ENCODE measurements at regions not wholly inside any gene's neighbourhood (a gene's known extent, or its start where the extent isn't known, plus 50 kb on each side); places are given as distances from the start of the nearest gene placed in this dataset.
"Not testable (repeated sequence)": the region's sequence is repeated elsewhere in the genome, so short reads cannot be mapped to it uniquely, and the experiment has no call there.

DNA sequence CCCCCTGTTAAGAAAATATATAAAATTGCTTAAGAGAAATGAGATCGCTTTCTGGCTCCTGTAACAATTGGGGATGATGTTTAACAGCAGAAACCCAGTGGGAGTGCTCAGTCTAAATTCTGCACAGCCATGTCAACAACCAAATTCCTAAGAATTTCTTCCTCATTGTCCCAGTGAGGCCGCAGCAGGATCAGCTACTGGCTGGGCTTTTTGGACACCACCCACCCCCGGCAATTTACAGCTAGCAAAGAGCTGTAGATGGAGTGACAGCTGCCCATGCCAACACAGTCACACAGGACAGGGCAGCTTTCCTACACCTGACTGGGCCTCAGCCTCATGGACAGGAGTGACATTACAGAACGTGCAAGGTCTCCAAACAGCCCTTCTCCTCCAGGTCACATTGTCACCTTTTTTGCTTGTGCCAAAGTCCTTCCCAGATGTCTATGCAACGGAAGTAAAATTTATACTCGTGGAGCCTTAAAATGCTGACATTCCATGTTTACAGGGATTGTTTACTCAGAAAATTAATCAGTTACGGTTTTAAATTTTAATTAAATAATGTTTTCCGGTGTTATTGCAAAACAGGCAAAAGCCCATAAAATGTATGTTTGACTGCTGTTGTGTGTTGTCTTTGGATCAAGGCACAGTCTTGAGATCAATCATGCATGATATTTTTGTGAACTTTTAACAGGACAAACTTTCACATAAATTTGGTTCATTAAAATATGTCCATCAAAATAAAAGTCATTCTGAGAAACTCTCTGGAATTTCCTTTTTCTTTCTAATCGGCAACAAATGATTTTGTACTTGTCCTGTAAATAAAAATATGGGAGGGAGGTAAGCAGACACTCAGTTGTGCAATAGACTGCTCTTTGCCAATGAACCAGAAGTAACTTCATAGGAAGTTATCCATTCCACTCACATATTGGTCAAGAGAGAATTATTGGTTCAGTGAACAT lies 943.2 kb downstream of the MCTP2 start:
- no peak for DNase-seq (ENCODE audit: low read depth in 2 of 2)

DNA sequence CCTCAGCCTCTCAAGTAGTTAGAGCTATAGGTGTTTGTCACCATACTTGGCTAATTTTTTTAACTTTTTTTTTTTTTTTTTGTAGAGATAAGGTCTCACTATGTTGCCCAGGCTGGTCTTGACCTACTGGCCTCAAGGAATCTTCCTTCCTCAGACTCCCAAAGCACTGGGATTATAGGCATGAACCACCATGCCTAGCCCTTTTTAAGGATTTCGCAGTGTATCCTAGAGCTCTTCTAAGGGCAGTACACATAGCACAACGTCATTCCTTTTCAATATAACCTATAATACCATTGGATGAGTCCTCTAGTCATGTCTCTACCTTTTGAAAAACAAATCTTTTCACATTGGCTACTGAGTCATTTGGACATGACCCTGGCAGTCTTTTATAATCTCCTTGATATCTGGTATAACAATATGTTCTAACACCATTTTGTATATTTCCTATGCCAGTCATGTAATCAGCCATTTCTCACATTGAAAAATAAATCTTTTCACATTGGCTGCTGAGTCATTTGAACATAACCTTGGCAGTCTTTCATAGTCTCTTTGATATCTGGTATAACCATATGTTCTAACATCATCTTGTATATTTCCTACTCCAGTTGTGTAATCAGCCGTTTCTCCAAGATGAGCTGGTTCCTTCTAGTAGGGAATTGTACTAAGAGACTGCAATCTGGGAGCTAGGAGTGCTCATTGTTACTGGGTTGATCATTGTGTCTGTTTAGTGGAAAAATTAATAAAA lies 944.7 kb downstream of the MCTP2 start:
- no peak for DNase-seq (ENCODE audit: low read depth in 2 of 2)

DNA sequence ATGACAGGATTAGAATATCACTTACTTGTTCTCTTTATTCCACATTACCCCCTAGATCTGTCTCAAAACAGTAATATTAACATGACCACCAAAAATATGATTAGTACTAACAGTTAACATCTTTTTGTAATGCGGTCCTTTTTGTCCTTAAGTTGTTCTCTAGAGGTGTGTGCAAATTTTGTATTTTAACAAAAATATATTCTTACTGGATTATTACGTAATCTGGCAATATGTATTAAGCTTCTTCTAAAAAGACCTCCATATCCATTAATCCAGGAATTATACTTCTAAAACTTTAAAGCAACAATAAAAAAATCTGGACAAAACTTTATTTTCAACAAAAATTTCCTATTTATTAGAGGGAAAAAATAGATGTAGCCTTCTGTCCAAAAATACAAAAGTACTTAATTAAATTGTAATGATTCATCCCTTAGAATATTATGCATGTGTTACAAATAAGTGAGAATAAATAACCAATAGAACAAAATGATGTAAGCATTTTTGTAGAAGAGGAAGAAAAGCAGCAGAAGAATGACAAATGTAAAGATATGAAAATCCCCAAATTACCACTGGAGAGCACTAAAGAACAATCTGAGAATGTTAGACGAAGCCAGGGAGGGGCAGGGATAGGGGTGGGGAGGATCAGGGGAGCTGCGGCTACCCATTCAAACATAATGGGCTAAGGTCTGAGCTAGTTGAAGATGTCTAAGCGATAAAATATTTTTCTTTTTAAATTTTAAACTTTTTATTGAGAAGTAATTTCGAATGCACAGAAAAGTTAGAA lies 945.6 kb downstream of the MCTP2 start:
- no peak for DNase-seq (ENCODE audit: low read depth in 2 of 2)

DNA sequence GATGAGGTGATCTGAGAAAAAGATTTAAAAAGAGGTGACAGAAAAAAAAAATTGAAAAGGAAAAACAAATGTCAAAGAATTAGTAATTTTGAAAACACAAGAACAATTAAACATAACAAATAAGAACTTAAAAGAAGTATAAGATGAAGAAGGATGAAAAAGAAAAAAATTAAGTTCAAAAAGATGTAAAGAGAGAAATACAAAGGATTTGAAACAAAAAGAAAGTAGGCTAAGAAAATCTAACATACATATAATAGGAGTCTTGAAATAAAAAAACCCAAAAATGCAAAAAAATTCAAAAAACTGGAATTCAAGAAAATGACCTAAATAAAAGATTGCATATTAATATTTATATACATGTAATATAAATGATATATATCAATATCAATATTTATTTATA lies 949.2 kb downstream of the MCTP2 start:
- DNase-seq (ENCODE audit: low read depth in 2 of 2): no peak

DNA sequence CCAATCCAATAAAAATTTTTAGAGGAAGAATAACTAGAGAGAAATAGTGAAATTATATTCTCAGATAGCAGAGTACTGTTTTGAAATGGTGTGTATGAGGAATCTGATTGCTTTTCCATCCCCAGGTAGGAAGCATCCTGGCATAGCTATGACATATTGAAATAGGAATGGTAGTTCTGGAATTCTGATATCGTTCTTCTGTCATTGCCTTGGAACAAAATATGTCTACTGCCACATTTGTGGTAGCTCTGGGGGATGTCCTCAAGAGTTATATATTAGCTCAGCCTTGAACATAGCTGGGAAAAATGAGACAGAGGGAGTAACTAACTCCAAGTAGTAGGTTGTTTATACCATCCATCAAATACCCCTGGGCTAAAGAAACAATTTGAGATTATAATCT lies 950.7 kb downstream of the MCTP2 start:
- no peak for DNase-seq (ENCODE audit: low read depth in 2 of 2)

DNA sequence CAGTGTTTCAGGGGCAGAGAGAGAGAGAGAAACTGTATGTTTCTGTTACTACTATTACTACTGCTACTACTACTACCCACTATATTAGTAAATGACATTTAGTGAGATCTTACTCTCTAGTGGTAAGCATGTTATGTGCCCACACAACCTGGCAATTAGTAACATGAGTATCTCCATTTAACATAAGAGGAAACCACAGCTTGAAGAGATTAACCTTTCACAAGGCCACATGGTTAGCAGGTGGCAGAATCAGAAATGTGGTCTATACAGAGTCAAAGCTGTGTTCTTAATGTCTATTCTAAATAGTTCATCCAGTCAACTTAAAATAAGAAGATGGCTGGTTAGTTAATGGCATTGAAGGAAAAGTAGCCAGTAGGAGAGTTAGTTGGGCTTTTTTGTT lies 961.6 kb downstream of the MCTP2 start:
- DNase-seq (ENCODE audit: low read depth in 2 of 2): no peak

DNA sequence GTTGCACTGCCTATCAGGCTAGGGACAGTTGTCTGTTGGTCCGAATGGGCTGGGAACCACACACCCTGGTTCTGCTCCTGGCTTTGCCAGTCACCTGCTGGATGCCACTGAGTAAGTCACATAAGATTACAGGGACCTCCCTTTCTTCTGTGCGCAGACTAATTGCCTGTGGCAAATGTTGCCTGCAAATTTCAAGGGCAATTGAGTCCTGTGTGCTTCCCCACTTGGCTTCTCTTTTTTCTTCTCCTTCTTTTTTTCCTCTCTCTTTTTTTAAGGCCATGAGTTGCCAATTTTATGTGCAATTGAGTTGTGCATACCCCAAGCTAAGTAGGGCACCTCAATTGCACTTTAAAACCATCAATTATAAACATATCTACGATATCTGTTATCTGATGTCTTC lies 963.4 kb downstream of the MCTP2 start:
- no peak for DNase-seq (ENCODE audit: low read depth in 2 of 2)

DNA sequence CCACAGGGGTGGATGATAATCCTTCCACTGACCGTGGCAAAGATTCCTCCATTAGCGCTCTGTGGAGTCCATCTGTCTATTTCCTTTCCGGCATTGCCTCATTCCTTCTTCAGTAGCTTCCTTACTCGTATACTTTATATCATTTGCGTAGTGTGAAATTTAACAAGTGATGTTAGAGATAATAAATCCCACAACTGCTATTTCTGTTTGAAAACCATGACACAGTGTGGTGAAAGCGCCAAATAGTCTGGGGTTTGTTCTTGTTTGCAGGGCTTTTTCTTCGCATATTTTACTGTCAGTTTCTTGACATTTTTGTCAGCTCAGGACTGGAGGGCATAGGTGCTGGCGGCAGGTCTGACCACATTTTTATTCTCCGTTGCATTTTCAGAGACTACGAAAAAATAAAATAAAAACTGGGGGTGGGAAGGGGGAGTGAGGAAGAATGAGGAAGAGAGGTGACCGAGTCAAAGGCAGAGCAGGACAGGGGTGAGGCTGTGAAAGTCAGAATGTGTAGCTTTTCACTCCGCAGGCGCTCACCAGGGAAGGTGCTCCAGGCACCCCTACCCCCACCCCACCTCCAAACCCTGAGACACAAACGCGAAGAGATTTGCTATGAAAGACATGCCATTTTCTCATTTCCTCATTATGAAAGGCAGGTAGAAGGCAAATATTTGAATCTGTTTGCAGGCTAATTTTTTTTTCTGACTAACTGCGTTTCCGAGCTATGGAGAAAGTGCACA lies 965.0 kb downstream of the MCTP2 start:
- no peak for DNase-seq (ENCODE audit: low read depth in 2 of 2)

DNA sequence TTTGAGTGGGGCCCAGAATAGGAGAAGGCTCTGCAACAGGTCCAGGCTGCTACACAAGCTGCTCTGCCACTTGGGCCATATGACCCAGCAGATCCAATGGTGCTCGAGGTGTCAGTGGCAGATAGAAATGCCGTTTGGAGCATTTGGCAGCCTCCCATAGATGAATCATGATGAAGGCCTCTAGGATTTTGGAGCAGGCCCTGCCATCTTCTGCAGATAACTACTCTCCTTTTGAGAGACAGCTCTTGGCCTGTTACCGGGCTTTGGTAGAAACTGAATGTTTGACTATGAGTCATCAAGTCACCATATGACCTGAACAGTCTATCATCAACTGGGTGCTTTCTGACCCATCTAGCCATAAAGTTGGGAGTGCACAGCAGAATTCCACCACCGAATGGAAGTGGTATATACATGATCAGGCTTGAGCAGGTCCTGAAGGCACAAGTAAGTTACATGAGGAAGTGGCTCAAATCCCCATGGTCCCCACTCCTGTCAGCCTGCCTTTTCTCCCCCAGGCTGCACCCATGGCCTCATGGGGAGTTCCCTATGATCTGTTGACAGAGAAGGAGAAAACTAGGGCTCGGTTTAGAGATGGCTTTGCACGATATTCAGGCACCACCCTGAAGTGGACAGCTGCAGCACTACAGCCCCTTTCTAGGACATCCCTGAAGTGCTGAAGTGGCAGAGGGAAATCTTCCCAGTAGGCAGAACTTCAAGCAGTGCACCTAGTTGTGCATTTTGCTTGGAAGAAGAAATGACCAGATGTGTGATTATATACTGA lies 971.4 kb downstream of the MCTP2 start:
- no peak for DNase-seq (ENCODE audit: low read depth in 2 of 2)

DNA sequence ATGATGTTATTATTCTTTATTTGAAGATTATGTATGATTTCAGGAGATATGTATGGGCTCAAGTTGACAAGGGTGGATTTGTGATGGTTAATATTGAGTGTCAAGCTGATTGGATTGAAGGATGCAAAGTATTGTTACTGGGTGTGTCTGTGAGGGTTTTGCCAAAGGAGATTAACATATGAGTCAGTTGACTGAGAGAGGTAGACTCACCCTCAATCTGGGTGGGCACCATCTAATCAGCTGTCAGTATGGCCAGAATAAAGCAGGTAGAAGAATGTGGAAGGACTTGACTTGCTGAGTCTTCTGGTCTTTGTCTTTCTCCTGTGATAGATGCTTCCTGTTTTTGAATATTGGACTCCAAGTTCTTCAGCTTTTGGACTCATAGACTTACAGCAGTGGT lies 973.7 kb downstream of the MCTP2 start:
- no peak for DNase-seq (ENCODE audit: low read depth in 2 of 2)

DNA sequence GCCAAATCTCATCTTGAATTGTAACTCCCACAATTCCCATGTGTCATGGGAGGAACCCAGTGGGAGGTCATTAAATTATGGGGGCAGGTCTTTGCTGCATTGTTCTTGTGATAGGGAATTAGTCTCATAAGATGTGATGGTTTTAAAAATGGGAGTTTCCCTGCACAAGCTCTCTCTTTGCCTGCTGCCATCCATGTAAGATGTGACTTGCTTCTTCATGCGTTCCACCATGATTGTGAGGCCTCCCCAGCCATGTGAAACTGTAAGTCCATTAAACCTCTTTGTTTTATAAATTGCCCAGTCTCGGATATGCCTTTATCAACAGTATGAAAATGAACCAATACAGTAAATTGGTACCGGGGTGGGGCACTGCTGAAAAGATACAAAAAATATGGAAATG lies 974.5 kb downstream of the MCTP2 start:
- DNase-seq (ENCODE audit: low read depth in 2 of 2): not testable (repeated sequence)

DNA sequence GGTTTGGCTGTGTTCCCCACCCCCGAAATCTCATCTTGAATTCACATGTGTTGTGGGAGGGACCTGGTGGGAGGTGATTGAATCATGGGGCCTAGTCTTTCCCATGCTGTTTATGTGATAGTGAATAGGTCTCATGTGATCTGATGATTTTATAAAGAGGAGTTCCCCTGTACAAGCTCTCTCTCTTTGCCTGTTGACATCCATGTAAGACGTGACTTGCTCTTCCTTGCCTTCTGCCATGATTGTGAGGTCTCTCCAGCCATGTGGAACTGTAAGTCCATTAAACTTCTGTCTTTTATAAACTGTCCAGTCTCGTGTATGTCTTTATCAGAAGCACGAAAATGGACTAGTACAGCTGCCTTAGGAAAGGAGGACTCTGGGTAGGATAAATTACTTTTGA lies 976.7 kb downstream of the MCTP2 start:
- no peak for DNase-seq (ENCODE audit: low read depth in 2 of 2)

DNA sequence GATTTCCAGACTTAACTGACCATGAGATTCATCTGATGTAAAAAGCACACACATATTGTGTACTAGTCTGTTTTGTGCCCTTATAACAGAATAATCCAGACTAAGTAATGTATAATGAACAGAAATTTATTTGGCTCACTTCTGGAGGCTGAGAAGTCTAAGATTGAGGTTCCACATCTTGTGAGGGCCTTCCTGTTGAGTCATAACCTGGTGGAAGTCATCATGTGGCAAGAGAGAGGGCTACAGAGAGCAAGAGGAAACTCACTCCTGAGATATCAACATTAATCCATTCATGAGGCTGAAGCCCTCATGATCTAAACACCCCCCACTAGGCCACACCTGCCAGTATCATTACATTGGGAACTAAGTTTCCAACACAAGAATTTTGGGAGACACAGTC lies 977.6 kb downstream of the MCTP2 start:
- DNase-seq (ENCODE audit: low read depth in 2 of 2): no peak

DNA sequence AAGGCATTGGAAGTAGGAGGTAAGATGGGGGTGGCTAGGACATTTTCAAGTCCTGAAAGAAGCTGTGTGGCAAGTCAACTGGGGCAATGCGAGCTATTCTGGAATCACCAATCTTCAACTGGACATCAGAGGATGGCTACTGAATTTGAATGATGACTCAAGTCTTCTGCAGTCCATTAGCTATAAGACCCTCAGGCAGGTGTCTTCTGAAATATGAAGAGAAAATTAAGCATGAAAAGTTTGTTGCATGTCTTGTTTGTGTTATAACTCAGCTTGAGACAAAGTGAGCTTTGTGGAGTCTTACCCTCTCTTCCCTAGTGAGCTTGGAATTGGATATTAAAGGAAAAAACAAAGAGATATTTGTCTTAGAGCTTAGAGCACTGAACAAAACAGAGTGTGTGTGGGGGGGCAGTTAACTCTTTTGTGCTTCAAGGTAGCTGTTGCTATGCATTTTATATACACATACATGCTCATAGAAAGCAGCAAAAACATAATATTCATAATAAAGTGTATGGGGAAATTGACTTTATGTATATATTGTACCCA lies 979.1 kb downstream of the MCTP2 start:
- DNase-seq (ENCODE audit: low read depth in 2 of 2): no peak

DNA sequence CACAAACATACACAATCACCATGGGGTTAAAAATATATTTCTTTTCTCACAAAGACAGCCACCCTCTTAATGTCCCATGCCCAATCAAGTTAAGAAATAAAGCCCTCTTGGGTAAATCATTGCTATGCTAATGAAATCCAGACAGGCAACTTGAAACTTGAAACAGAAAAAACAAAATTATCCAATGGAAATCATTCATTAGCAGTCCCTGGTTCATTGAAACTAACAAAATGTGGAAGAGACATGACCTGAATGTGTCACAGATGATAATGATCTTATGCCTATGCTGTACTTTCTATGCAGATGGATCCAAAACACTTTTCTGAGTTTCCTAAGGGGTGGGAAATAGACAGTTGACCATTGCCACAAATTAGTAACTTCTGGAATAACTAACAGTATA lies 983.7 kb downstream of the MCTP2 start:
- DNase-seq (ENCODE audit: low read depth in 2 of 2): no peak

DNA sequence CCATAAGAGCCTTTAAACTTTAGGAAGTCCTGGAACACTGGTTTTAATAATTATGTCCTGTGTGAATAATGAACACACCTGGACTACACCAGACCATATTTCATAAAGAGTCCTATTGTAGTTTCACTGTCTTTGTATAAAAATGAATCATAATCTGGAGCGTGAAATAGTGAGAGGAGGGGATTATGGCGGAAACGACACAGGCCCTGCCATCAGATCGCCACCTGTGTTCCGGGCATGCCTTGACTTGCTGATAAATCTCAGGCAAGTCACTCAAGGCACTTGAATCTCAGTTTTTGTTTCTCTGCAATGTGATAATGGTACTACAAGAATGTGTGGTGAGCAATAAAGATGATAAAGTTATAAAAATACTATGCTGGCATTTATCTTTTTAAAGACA lies 995.5 kb downstream of the MCTP2 start:
- DNase-seq (ENCODE audit: low read depth in 2 of 2): no peak

DNA sequence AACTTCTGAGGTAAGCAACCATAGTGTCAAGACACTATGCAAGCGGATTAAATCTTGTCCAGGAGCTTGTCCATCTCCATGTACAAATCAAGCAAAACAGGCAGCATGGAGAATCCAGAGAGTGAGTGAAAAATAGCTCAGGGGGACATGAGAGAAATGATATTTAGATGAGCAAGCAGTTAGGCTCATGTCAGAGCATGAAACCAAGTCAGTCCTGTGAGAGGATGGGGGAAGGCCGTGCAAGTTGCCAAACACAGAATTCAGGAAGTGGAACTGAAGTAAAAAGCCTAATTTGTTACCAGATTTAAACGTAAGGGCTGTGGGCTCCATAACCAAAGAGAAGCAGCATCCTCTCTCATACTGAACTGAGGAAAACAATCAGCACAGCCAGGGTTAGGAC lies 995.9 kb downstream of the MCTP2 start:
- DNase-seq (ENCODE audit: low read depth in 2 of 2): no peak

DNA sequence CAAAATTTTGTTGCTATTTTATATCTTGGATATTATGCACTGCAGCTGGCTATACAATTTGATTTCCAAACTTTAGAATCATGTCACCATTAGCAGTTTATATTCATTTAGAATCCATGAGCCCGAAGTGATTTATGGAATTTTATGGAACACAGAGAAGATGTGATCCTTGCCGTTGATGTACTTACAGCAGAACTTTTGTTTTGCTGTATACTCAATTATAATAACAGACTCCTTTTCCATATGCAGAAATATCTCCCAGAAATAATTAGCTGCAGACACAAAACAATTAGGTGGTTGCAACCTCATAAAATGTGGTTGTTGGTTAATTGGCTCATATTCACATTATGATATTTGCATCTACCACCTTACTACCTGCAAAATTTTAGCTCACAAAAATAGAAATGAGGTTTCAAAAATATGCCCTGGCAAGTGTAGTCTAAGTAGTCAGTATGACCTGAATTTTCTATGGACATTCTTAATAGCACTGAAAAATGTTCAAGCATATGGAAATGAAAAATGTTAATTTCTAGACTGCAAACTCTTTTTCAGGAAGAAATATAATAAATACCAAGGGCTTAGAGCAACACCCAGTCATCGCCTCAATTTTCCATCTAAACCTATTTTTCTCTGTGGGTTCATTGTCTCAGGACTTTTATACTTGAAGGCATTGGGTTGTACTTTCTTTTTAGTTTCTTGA lies 997.6 kb downstream of the MCTP2 start:
- no peak for DNase-seq (ENCODE audit: low read depth in 2 of 2)

DNA sequence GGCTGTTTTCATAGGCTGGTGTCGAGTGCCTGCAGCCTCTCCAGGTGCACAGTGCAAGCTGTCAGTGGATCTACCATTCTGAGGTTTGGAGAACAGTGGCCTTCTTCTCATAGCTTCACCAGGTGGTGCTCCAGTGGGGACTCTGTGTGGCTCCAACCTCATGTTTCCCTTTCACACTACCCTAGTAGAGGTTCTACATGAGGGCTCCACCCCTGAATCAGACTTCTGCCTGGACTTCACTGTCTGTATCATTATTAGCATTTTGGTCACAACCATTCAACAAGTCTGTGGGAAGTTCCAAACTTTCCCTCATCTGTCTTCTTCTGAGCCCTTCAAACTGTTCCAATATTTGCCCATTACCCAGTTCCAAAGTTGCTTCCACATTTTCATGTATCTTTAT lies 1003.7 kb downstream of the MCTP2 start:
- DNase-seq (ENCODE audit: low read depth in 2 of 2): no peak

All from stimulated activated CD4-positive, alpha-beta T cell treated with anti-CD3 and anti-CD28 coated beads, Interleukin-15, amount 100 ng/mL, for 48 hours (primary cell).